ENCODE measurements at regions not wholly inside any gene's neighbourhood (a gene's known extent, or its start where the extent isn't known, plus 50 kb on each side); places are given as distances from the start of the nearest gene placed in this dataset.

DNA sequence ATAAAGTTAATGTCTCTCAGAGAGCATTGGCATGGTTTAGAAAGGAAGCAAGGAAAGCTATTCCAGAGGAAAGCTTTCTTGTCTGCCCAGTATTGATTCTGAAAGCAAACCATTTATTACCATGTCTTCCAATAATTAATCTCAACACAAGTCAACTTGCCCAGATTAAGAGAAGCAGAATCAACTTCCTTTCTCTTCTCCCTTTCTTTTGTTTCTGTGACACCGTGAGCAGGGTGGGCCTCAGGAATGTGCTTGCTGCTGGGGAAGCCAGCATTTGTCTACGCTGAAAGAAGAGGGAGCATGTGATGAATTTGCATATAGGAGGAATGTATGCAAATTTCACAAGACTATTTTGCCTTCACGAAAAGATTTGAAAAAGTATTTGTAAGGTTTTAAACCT, 368.6 kb upstream of the ROPN1 start (continued):
- TF ChIP-seq ASH2L (IDR thresholded peaks at IDR 0.05; ENCODE audit: low read length) = peak; percentile 60
- no peak for TF ChIP-seq JUND (IDR thresholded peaks at IDR 0.05; ENCODE audit: low read length)
- no peak for TF ChIP-seq KDM5A (IDR thresholded peaks at IDR 0.05; ENCODE audit: low read length)
- TF ChIP-seq CTBP2 (IDR thresholded peaks at IDR 0.05; ENCODE audit: borderline replicate concordance, insufficient read depth, insufficient read length, low read length) = no peak
- TF ChIP-seq, protein P1, sequence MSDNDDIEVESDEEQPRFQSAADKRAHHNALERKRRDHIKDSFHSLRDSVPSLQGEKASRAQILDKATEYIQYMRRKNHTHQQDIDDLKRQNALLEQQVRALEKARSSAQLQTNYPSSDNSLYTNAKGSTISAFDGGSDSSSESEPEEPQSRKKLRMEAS (IDR thresholded peaks at IDR 0.05) = peak; percentile 44; the same call in 1 of the 2 replicates
- no peak for TF ChIP-seq NANOG (IDR thresholded peaks at IDR 0.05; ENCODE audit: insufficient read depth, low read depth, low read length, poor library complexity, severe bottlenecking)
